Colonic mucosa (tissue), 4 donors: ENCODE measurements at regions not wholly inside any gene's neighbourhood (a gene's known extent, or its start where the extent isn't known, plus 50 kb on each side); places are given as distances from the start of the nearest gene placed in this dataset.

Experiments
- DNase-seq: peaks from one replicate; pipeline ENCODE4 v3.0.0-alpha.2; 2020
- H3K27ac ChIP-seq: fragments of 200-600 bp; one replicate; pipeline ENCODE4 v1.8.0; 2021
- H3K27me3 ChIP-seq: fragments of 200-600 bp; one replicate; pipeline ENCODE4 v1.8.0; 2021
- H3K36me3 ChIP-seq: fragments of 200-600 bp; one replicate; pipeline ENCODE4 v1.8.0; 2021
- H3K4me1 ChIP-seq: fragments of 200-600 bp; one replicate; pipeline ENCODE4 v1.8.0; 2021; ENCODE audit warnings: mild to moderate bottlenecking
- H3K4me3 ChIP-seq: fragments of 200-600 bp; one replicate; pipeline ENCODE4 v1.8.0; 2021
- H3K9ac ChIP-seq, 2 donors: one replicate each; pipeline ENCODE4 v1.7.0; 2013; ENCODE audit warnings: control low read depth in 2 of 2, low read depth in 2 of 2, low read length in 2 of 2
- H3K9me3 ChIP-seq: fragments of 200-600 bp; one replicate; pipeline ENCODE4 v1.8.0; 2021
- CTCF ChIP-seq: fragments of 200-600 bp; IDR thresholded peaks from one replicate; pipeline ENCODE4 v1.8.0; 2022; ENCODE audit warnings: antibody characterized with exemption, mild to moderate bottlenecking
- intact Hi-C: fragments of 100-400 bp; cut with DNase I; formaldehyde crosslinking; loops from one replicate; pipeline ENCODE4 v1.14.1; 2022
- donor health status: healthy.
- donor health status: DM: no; HTN: no; CAD: no.
- donor health status: DM: no; HTN: no; CAD: no.

DNA sequence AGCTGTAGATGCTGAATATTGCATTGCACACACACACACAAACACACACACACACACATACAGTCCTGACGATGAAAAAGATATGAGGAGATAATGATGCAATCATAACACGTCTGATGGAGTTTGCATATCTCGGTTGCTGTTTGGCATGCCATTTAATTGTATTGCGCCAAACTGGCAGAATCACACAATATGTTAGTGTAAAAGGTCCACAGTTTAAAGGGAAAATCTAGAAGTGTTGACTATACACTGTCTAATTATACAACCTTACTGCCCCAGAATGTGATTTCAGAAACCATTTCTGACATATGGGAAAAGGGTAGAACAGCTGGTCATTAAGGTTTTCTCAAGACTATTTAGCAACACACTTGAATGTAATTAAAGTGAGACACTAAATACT is 123.7 kb upstream of the PROX1 start:
- TF ChIP-seq CTCF = no peak
- no peak for DNase-seq
- H3K27me3 ChIP-seq = no peaks in the 10 kb centered on the region
- no peak overlapping the region for H3K4me3 ChIP-seq
- H3K4me1 ChIP-seq = no peaks in the 10 kb centered on the region
- no peak overlapping the region for H3K27ac ChIP-seq
- no peaks in the 10 kb centered on the region for H3K36me3 ChIP-seq
- intact Hi-C loops = no loop called here
- H3K9me3 ChIP-seq = no peaks in the 10 kb centered on the region
- no peak overlapping the region for H3K9ac ChIP-seq

- Histone ChIP-seq H3K27me3 (no peaks in the 10 kb centered on the region), H3K36me3 (no peaks in the 10 kb centered on the region), H3K4me3 (no peak overlapping the region), H3K9ac (no peak overlapping the region), H3K9me3 (no peaks in the 10 kb centered on the region), H3K4me1 (no peaks in the 10 kb centered on the region), H3K27ac (no peak overlapping the region)
- intact Hi-C loops = no loop called here
- TF ChIP-seq CTCF = no peak
- DNase-seq = no peak
These were observed 119.3 kb upstream of the PROX1 start for GRCh38 chr1:213868482-213868881.

- DNase-seq = no peak
- Histone ChIP-seq H3K9me3 (no peaks in the 10 kb centered on the region), H3K4me1 (no peaks in the 10 kb centered on the region), H3K4me3 (no peak overlapping the region), H3K9ac (no peak overlapping the region), H3K36me3 (no peaks in the 10 kb centered on the region), H3K27ac (no peak overlapping the region), H3K27me3 (no peaks in the 10 kb centered on the region)
- intact Hi-C loops = no loop called here
- no peak for TF ChIP-seq CTCF
These were observed 116.6 kb upstream of the PROX1 start for GRCh38 chr1:213871179-213871578.

GRCh38 chr1:213874789-213875188 is 113.0 kb upstream of the PROX1 start:
- Histone ChIP-seq H3K4me1 (no peaks in the 10 kb centered on the region), H3K27ac (no peak overlapping the region), H3K27me3 (no peaks in the 10 kb centered on the region), H3K9ac (no peak overlapping the region), H3K36me3 (no peaks in the 10 kb centered on the region), H3K4me3 (no peak overlapping the region), H3K9me3 (no peaks in the 10 kb centered on the region)
- intact Hi-C loops = no loop called here
- no peak for TF ChIP-seq CTCF
- no peak for DNase-seq

DNA sequence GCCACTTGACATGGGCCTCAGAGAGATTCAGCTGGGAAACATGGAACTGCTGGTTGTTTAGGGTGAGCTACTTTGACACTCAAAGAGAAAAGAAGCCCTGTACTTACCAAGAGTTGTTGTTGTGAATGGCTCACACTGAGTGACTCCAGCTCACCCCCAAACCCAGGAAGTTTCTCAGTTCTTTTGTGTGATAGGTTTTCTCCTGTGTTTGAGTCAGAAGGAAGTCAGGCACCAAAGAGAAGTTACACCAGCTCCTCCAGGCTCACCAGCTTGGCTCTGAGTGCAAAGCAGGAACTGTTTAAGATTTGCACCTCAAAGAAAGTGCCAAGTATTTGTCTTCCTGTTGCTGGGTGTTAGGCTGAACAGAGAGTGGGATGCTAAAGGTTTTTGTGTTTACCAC is 111.2 kb upstream of the PROX1 start:
- Histone ChIP-seq H3K36me3 (no peaks in the 10 kb centered on the region), H3K9ac (no peak overlapping the region), H3K27me3 (no peaks in the 10 kb centered on the region), H3K4me1 (no peaks in the 10 kb centered on the region), H3K27ac (no peak overlapping the region), H3K9me3 (no peaks in the 10 kb centered on the region), H3K4me3 (no peak overlapping the region)
- no peak for DNase-seq
- no peak for TF ChIP-seq CTCF
- intact Hi-C loops = no loop called here

DNA sequence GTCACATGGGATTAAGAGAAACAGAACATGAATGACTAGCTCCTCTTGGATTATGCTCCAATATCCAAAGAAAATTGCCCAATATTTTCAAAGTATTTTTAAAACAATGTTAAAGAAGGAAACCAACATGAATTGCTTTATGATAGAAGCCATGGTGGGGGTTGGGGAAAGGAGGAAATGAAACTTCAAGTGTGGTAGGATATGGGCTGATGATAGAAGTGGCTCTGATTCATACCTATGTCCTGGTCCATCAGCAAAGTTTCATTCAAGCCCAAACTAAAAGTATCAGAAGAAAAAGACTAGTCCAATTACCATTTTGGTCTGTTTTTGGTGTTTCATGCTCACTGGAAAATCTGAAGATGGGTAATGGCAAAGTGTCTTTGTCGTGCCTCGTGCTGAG is 104.2 kb upstream of the PROX1 start:
- TF ChIP-seq CTCF = no peak
- Histone ChIP-seq H3K27me3 (no peaks in the 10 kb centered on the region), H3K9me3 (no peaks in the 10 kb centered on the region), H3K9ac (no peak overlapping the region), H3K27ac (no peak overlapping the region), H3K4me3 (no peak overlapping the region), H3K4me1 (no peaks in the 10 kb centered on the region), H3K36me3 (no peaks in the 10 kb centered on the region)
- DNase-seq = no peak
- intact Hi-C loops = no loop called here
